ENCODE measurements at regions not wholly inside any gene's neighbourhood (a gene's known extent, or its start where the extent isn't known, plus 50 kb on each side); places are given as distances from the start of the nearest gene placed in this dataset.

DNA sequence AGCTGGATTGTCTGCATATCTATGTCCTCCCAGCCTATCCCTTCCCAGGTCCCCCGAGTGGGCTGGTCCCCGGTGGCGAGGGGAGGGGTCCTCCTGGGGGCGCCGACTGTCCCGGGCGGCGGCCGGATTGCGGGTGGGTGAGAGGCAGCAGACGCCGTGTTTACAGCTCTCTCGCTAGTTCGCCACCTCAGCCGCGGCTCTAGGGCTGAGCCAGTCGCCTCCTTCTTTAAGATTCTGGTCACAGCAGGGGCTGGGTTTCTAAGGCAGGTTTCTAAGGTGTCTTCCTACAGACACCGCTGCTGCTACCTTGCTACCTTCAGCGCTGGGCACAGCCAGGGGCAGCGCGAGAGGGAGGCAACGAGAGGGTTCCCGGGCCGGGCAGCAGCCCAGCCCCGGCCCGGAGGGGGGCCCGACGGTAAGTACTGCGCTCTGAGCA is 57.2 kb downstream of the FRMPD3 start:
- TF ChIP-seq POLR2A (IDR thresholded peaks at IDR 0.05; ENCODE audit: low read depth, low read length), result no peak
- no peak for TF ChIP-seq TAF1 (IDR thresholded peaks at IDR 0.05; ENCODE audit: low read depth, low read length)
- no peak for TF ChIP-seq POLR2AphosphoS5 (IDR thresholded peaks at IDR 0.05; ENCODE audit: low read depth, low read length)
